Type B pancreatic cell (in vitro differentiated cells): ENCODE measurements at regions not wholly inside any gene's neighbourhood (a gene's known extent, or its start where the extent isn't known, plus 50 kb on each side); places are given as distances from the start of the nearest gene placed in this dataset.

Source experiments
- DNase-seq: peaks from one replicate; pipeline ENCODE4 v3.0.0; 2021; ENCODE audit warnings: mixed read lengths; ENCODE audit not compliant: unreplicated experiment; ENCODE audit errors: extremely low spot score
- H3K27ac Mint-ChIP-seq: 2 replicates; pipeline ENCODE4 v1.8.0; 2021; ENCODE audit warnings: mild to moderate bottlenecking, mixed read lengths
- H3K27me3 Mint-ChIP-seq: 2 replicates; pipeline ENCODE4 v1.8.0; 2021; ENCODE audit warnings: mixed read lengths
- H3K36me3 Mint-ChIP-seq: 2 replicates; pipeline ENCODE4 v1.8.0; 2021; ENCODE audit warnings: mixed read lengths
- H3K4me1 Mint-ChIP-seq: one replicate; pipeline ENCODE4 v1.8.0; 2021; ENCODE audit warnings: mixed read lengths; ENCODE audit not compliant: unreplicated experiment
- H3K4me3 Mint-ChIP-seq: 2 replicates; pipeline ENCODE4 v1.8.0; 2021; ENCODE audit warnings: mild to moderate bottlenecking, mixed read lengths
- H3K9me3 Mint-ChIP-seq: 2 replicates; pipeline ENCODE4 v1.8.0; 2021; ENCODE audit warnings: mixed read lengths
- TF ChIP-seq, protein P1 (sequence below): fragments of 200-600 bp; sonication (generic); conservative IDR thresholded peaks from 2 replicates; pipeline ENCODE4 v1.5.0; 2021; ENCODE audit warnings: antibody characterized with exemption, mild to moderate bottlenecking

DNA sequence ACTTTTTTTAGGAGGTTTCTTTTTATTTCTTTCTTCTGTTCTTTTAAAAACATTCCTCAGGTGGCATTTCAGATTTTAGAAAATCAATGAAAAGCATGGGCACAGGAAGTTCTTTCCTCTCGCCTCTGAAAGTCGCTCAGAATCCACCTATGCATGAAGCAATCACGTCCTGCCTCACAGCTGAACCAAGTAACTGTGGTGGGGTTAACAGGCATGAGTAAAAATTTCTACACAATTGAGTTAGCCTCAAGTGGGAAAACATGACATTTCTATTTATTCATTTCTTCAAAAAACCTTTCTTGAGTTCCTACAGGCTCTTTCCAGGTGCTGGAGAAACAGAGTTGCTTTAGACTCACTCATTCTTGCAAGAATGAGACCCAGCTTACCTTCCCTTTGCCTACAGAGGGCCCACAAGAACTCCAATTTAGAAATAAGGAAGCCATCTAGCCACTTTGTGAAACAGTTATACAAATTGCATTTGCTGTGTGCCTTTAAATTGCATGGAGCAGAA, 508.9 kb upstream of the PKN2 start:
- TF ChIP-seq, protein P1, sequence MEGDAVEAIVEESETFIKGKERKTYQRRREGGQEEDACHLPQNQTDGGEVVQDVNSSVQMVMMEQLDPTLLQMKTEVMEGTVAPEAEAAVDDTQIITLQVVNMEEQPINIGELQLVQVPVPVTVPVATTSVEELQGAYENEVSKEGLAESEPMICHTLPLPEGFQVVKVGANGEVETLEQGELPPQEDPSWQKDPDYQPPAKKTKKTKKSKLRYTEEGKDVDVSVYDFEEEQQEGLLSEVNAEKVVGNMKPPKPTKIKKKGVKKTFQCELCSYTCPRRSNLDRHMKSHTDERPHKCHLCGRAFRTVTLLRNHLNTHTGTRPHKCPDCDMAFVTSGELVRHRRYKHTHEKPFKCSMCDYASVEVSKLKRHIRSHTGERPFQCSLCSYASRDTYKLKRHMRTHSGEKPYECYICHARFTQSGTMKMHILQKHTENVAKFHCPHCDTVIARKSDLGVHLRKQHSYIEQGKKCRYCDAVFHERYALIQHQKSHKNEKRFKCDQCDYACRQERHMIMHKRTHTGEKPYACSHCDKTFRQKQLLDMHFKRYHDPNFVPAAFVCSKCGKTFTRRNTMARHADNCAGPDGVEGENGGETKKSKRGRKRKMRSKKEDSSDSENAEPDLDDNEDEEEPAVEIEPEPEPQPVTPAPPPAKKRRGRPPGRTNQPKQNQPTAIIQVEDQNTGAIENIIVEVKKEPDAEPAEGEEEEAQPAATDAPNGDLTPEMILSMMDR = no peak
- Mint-ChIP-seq H3K9me3 (no peaks in the 10 kb centered on the region), H3K4me1 (peaks cover 8% of the 10 kb centered on the region), H3K36me3 (no peaks in the 10 kb centered on the region), H3K27ac (no peak overlapping the region), H3K27me3 (no peaks in the 10 kb centered on the region), H3K4me3 (no peak overlapping the region)
- DNase-seq = no peak

DNA sequence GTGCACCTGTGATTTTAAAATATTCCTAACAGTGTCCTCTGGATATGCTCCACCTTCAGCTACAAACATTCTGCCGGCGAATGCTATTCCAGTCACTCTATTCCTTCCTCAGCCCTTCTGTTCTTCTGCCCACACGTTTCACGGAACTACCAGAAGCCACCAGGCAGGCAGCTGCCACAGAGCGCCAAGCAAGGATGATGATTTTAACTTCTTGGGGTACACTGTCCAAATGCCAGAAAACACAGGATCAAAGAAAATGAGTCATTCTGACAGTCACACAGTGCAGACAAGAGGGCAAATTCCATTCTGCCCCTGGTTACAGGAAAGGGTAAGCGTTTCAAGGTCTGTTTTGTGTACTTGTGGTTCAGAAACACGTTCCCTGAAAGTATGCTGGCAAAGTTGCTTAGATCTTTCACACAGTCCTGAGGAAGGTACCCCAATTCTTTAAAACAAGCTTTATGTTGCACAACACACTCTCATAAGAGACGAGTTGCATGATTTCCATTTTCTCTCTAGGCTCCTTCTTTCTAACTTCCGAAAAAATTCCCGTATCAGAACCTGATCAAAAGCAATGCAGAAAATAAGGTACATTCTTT, 508.3 kb upstream of the PKN2 start:
- H3K4me1 Mint-ChIP-seq = peaks cover 14% of the 10 kb centered on the region
- H3K27me3 Mint-ChIP-seq = no peaks in the 10 kb centered on the region
- DNase-seq = no peak
- H3K4me3 Mint-ChIP-seq = no peak overlapping the region
- TF ChIP-seq, protein P1 = no peak
- no peak overlapping the region for H3K27ac Mint-ChIP-seq
- no peaks in the 10 kb centered on the region for H3K36me3 Mint-ChIP-seq
- H3K9me3 Mint-ChIP-seq = no peaks in the 10 kb centered on the region

DNA sequence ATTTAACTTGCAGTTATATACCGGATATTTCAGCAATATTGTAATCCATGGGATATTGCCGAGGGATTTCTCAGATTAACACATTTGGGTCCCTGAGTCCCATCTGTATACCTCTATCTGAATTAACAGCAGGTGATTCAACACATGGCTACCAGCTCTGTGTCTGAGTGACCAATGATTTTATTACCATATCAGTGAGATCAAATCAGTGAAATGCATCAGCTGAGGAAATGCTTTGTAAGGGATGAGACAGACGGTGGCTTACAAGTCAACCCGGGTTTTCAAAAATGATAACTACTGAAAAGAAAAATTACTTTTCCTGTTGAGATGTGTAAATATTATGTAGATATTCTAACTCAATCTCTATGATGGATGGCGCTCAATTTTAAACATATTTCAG, 504.1 kb upstream of the PKN2 start:
- no peaks in the 10 kb centered on the region for H3K9me3 Mint-ChIP-seq
- TF ChIP-seq, protein P1 = no peak

DNA sequence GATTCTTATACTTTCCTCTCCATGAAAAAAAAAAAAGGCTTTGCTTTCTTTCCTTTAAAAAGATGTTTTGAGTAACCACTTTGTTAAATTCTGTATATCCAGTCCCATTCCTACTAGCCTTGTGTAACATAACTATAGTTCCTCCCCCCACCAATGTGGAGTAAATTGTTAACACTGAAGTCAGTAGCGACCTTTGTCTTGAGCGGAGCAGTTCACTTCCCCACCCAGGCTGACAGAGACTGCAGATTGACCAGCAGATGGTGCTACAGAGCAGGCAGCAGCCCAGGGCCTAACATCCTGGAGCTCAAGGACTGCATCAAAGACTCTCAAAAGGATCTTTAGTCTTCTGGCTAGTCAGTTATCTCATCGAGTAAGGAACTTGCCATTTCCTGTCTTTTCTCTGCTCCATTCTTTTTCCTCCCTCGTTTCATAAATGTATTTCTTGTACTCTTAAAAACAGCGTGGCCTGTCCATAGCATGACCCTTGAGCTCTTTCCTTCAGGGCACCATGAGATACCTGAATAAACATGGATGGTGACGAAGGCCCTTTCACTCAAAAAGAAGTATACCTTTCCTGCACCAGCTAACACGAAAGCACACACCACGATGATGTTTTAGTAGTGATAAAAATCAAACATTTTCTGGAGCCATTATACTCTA, 503.5 kb upstream of the PKN2 start:
- Mint-ChIP-seq H3K27ac (peak overlapping the region; percentile 75), H3K4me3 (no peak overlapping the region), H3K36me3 (no peaks in the 10 kb centered on the region), H3K27me3 (no peaks in the 10 kb centered on the region), H3K4me1 (peaks cover 22% of the 10 kb centered on the region), H3K9me3 (no peaks in the 10 kb centered on the region)
- TF ChIP-seq, protein P1 = peak; percentile 96
- peak; percentile 73 for DNase-seq

More for the DNA sequence above, 504.1 kb upstream of the PKN2 start:
- Mint-ChIP-seq H3K27me3 (no peaks in the 10 kb centered on the region), H3K4me3 (no peak overlapping the region), H3K4me1 (peaks cover 25% of the 10 kb centered on the region), H3K36me3 (no peaks in the 10 kb centered on the region), H3K27ac (no peak overlapping the region)
- DNase-seq = no peak

DNA sequence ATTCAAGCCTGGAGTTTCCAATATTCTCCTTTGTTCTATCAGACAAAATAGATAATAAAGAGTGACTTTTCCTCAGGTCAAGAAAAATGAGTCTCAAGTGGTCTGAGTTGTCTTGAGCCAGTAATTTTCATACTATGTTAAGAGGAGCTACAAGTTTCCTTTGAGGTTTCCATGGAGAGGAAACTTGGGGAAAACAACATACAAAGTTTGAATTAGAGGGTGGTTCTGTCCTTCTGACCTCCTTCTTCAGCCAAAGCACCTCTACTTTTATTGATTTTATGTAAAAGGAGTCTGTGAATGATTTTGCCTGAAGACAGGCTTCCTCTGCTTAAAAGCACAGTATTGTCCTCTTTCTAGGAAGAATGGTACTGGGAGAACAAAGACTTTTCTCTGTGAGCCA, 497.2 kb upstream of the PKN2 start:
- no peak overlapping the region for H3K4me3 Mint-ChIP-seq
- TF ChIP-seq, protein P1 = no peak
- H3K4me1 Mint-ChIP-seq = peaks cover 9% of the 10 kb centered on the region
- peaks cover 6% of the 10 kb centered on the region for H3K9me3 Mint-ChIP-seq
- no peak for DNase-seq
- H3K36me3 Mint-ChIP-seq = no peaks in the 10 kb centered on the region
- H3K27me3 Mint-ChIP-seq = no peaks in the 10 kb centered on the region
- no peak overlapping the region for H3K27ac Mint-ChIP-seq
